ENCODE measurements at regions not wholly inside any gene's neighbourhood (a gene's known extent, or its start where the extent isn't known, plus 50 kb on each side); places are given as distances from the start of the nearest gene placed in this dataset.
"Not testable (repeated sequence)": the region's sequence is repeated elsewhere in the genome, so short reads cannot be mapped to it uniquely, and the experiment has no call there.

DNA sequence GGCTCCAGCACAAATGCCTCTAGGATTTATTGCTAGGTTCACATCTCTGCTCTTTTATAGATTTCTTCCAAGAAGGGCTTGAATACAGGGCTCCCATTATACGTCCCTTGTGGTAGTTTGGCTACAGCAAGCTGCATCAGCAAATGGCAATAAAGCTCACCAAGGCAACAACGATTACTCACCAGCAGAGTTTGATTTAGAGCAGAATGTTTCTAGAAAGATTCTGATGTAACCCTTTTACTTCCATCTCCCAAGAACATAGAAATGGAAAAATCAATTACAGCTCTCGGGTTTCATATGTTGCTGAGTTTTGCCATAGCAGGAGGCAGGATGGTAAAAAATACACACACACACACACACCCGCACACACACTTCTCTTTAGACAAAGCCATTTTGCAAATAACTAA is 124.2 kb upstream of the TNPO1 start:
- no peak for DNase-seq

DNA sequence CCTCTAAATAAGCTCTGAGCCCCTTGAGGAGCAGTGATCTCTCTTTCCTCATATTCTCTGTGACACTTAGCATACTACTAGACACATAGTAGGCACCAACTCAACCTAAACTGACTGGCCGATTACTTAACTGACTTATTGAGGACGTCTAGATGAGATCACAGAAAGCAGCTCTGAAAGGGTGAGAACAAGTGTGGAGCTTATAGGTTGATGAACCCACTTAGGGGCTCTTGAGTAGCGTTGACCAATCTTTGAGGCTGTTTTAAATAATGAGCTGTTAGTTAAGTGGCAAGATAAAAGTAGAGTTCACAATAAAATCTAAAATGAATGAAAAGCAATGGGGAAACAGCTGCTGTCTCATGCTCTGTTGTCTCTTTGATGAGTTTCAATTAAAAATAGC is 124.7 kb upstream of the TNPO1 start:
- DNase-seq, result no peak

DNA sequence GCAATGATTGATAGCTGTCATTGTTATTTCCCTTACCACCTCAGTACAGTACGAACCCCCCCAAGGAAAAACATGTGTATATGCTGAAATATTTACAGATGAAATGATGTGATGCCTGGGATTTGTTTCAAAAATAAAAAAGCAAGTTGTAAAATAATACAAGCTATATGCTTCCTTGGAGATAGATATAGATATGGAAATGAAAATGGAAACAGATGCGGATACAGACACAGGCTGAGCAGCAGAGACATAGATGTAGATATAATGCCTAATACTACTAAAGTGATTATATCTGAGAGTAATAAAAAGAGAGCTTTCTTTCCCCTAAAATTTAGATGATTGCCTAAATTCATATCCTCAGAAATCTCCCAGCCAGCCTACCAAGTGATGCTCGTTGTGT is 127.5 kb upstream of the TNPO1 start:
- no peak for DNase-seq

DNA sequence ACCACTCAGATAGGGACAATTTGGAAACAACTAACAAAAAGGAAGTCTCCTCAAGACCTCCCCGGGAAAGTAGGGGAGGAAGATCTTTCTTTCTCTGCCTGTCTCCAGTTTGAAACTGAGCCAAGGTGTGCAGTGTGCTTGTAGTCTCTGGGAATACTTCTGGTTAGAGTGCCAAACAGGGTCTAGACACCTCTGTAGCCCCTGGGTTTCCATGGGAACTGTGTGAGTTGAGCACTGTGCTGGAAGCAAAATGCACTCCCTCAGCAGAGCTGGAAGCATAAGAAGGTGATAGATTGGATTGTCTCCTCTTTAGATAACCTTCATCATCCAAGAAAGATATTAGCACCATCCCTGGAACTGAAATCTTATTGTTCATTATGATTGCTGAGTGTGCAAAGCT is 129.2 kb upstream of the TNPO1 start:
- no peak for DNase-seq

DNA sequence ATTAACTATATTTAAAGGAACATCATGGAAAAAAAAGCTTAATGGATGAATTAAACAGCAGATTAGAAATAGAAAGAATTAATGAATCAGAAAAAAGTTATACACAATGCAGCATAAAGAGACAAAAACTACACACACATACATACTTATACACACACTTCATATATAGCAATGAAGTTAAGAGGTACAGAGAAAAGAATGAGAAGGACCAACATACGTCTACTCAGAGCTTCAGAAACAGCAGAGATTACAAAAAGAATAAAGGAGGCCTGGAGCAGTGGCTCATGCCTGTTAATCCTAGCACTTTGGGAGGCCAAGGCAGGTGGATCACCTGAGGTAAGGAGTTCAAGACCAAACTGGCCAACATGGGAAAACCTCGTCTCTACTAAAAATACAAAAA is 133.9 kb upstream of the TNPO1 start:
- DNase-seq, result no peak

DNA sequence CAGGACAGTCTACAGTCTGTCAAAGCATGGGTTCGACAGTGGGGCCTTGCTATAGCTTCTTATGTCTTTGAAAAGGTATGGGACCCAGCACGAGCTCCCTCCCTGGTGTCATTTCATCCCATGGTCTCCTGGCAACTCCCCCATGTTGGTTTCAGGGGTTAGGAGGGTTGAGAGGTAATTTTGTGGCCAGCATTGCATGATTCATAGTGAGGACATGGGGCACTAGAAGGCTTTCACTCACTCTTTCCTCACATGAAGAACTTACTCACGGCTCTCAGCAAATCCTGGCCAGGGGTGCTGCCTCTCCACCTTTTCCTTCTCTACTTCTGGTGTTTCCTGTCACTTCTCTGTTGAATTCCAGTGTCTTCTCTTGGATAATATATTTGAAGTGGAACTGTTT is 134.7 kb upstream of the TNPO1 start:
- no peak for DNase-seq

DNA sequence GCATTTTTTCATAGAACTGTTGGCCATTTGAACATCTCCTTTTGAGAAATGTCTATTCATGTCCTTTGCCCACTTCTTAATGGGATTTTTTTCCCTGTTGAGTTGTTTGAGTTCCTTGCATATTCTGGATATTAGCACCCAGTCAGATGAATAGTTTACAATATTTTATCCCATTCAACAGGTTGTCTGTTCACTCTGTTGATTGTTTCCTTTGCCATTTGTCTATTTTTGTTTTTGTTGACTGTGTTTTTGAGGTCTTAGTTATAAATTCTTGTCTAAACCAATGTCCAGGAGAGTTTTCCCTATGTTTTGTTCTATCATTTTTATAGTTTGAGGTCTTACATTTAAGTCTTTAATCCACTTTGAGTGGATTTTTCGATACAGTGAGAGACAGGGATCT is 139.0 kb upstream of the TNPO1 start:
- DNase-seq, result no peak

DNA sequence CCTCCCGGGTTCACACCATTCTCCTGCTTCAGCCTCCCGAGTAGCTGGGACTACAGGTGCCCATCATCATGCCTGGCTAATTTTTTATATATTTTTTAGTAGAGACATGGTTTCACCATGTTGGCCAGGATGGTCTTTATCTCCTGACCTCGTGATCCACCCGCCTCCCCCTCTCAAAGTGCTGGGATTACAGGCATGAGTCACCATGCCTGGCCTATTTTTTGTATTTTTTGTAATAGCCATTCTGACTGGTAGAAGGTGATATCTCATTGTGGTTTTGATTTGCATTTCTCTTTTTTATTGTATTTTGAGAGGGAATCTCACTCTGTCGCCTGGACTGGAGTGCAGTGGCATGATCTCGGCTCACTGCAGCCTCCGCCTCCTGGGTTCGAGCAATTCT is 139.6 kb upstream of the TNPO1 start:
- DNase-seq, result not testable (repeated sequence)

DNA sequence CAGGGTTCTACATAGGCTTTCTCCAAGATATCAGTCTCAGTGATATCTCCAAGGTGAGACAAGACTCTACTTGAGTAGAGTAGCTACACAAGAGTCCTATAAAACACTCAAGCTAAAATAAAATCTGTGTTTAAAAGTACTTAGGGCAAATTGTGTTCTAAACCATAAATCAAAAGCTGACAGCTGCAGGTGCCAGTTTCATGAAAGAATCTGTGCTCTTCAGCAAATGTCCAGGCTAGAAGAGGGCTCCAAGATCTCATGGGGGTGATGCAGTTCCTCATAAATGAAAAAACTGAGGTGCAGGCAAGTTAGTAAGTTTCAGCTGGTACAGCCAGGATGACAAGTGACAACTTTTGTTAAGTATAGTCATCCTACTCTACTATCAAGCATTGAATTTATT is 142.8 kb upstream of the TNPO1 start:
- DNase-seq, result peak; percentile 39

DNA sequence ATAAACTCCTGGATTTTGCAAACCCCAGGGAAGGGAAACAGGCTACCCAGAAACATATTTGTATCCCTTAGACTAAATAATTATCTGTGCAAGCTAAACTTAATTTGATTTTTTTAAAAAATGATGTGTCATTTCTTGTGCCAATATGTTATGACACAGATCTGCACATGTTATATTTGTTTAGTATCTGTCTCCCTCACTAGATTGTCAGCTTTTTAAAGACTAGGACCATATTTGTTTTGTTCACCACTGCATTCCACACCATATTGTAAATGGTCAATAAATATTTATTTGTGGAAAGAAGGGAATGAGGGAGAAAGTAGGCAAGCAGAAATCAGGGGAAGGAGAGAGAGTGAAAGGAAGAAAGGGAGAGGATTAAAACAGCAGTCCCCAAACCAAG is 143.3 kb upstream of the TNPO1 start:
- DNase-seq, result peak; percentile 30

DNA sequence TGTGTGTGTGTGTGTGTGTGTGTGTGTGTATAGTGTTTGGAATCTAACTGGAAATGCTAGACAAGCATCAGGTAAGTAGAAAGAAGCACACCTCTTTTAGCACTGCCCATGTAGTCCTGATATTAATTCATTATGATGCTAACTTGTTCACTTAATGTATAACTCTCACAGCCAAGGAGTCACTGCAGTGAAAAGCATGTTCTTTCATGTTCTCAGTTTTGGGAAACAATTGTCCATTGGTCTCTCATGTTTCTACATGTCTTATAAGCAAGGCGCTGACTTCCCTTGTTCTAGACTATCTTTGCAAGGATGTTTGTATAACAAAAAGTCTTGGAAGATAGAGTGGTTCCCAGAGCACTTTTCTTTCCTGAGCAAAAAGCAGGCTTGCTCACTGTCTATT is 148.8 kb upstream of the TNPO1 start:
- no peak for DNase-seq

DNA sequence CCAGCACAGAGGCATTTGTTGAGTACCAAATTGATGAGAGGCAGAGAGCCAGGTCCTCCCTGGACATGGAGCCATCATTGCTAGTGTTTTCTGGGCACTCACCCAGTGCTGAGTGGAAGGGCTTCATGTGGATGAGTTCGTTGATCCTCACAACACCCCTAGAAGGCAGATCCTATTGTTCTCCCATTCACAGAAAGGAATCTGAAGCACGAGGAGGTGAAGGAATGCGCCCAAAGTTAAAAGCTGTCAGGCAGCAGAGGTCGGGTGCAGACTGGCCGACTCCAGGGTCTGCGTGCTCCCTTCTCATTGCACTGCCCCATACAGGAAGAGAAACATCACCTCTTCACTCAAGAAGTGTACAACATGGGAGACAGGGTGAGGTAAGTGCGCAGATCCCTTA is 153.5 kb upstream of the TNPO1 start:
- DNase-seq, result no peak

DNA sequence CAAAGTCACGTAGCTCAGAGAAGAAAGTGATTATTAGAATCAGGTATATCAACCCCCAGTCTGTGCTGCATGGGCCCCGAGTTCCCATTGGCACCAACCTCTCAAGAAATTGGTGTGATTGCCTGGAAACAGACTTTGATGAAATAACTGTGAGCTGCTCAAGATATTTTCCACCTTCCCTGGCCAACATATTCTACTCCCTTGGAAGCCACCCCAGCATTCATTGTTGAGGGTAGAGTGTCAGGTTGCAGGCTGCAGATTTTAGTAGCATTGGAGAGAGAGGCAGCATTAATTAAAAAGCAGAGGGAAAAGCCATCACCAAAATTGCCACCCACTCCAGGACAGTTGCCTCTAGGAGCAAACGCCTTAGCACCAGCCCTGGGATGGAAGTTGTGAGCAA is 154.2 kb upstream of the TNPO1 start:
- DNase-seq, result no peak

DNA sequence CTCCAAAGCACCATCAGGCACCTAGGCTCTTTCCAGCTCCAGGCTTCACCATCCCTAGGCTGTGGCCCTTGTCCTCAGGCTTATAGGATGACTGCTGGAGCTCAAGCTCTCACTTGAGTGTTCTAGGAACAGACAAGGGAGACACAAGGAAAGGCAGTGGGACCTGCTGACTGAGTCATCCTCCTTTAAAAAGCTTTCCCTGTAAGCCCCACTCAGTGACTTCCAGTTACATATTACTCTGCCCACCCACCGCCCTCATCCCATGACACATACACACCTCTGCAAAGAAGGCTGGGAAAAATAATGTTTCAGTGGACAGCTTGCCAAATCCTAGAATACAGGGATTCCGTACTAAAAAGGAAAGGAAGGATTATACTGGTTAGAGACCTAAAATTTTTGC is 154.2 kb upstream of the ZNF366 start:
- peak; percentile 30 for DNase-seq

DNA sequence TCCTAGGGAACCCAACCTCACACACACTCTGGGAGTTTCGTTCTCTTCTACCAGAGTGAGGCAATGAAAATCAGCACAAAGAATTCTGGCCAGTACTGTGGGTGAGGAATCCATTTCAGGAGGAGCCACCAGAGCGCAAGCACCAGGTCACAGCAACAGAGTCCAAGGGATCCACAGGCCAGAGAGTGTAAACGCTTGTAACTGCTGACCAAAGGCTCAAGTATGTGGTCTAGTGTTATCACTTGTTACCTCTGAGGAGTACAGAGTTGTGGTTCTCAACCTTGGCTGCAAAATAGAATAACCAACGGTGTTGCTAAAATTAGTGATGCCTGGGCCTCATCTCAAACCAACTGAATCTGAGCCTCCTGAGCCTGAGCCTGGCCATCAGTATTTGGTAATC is 152.5 kb upstream of the ZNF366 start:
- no peak for DNase-seq

DNA sequence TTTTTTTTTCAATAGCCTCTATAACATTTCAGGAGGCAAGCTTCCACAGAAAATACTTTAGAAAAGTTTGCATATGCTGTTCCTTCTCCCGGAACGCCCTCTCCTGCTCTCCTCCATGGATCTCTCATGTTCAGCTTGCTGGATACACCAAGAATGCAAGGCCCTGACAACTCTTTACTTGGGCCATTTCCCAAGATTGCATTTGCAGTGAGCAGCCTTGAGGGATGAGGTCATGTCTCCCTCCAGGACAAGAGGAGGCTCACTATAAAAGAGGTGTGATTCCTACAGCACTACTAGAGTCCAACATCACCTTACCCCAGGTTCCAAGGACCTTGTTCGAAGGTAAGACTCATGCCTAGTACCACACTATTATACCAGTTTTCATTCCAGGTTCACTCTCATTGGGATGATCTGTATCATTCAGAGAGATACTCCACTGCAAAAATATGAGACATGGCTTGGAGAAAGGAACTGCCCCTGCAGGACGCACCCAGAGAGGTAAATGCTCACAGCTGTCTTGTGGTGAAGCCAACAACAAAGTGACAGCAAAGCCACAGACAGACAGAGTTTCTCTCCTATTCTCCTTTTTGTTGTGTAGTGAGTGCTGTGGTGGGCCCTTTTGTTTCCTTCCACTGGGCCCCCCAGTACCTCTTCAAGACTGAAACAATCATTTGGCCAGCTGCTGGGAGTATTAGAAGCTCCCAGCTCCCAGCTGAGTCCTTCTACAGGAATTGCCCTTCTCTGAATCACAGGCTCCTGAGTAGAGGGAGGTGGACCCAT is 151.7 kb upstream of the ZNF366 start:
- DNase-seq, result no peak

DNA sequence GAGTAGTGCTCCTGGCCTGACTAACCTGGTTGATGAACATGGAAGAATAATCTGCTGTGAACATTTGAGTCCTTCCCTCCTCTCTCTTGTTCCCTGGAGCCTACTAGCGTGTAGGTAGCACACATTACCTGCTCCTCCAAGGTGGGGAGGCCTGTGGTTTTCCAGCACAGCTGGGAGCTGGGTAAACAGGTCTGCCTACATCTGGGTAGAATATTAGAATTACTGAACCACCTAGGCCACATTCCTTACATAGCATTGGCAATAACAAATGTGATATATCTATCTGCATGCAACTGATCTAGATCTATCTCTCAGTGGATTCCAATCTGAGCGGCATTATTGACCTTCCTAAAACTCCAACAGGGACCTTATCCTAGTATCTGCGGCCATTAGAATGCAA is 151.0 kb upstream of the ZNF366 start:
- DNase-seq, result no peak

DNA sequence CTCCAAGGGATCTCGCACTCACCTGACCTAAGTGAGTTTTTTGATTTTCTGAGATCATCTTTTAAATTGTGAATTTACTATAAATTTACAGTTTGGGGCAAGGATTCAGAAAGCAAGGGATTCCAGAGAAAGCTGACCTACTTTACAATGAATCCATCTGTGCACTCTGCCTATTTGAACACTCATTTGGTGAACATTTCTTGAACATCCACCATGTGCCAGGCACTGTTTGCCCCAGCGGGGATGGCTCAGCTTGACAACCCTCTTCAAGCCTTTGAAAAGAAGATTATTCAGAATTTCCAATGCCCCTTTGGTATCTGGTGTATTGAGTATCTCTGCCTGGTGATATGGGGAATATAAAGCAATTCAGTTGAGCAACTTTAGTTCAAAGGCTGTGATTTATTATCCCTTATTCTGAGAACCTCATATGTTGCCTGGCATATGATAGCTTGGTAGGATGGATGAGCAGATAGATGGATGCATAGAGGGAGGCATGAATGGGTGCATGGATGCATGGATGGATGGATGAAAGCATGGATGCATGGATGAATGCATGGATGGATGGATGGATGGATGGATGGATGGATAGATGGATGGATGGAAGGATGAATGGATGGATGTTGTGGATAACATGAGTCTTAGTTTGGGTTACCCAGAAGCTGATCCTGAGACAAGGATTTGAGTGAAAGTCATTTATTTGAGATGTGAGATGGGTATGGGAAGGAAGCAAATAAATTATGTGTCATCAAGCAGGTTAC is 149.7 kb upstream of the ZNF366 start:
- DNase-seq, result no peak

DNA sequence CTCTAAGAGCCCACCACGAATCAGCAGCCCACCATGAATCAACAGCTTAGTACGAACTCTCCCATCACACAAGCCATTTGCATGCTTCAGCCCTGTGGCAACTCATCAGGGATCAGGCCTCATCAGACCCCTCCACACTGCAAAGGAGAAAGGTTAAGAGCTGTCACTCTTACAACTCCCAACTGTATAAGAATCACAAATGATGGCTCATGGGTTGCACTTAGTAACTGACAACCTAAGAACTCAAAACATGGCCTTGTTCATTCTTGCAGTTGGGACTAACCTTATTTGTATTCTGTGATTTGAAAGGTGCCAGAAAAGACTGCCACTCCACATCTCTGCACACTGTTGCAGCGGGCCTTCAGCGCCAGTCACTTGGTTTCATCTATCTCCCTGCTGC is 149.1 kb upstream of the ZNF366 start:
- no peak for DNase-seq

DNA sequence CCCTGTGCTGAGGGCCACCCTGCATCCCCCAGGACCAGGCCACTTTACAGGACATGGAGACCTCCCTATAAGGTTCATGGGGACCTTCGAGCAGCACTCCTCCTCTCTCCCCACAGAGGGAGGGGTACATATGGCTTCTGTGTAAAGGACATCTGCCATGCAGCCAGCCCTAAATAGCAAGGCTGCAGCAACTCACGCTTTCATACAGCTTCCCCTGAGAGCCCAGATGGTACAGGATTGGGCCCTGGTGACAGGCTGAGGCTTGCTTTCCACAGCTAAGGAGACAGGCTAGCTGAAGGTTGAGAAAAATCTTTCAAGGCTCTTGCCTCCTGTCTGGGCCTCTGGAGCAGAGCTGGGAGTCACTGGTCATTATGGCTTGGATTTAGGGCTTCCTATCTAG is 147.0 kb upstream of the ZNF366 start:
- no peak for DNase-seq

DNA sequence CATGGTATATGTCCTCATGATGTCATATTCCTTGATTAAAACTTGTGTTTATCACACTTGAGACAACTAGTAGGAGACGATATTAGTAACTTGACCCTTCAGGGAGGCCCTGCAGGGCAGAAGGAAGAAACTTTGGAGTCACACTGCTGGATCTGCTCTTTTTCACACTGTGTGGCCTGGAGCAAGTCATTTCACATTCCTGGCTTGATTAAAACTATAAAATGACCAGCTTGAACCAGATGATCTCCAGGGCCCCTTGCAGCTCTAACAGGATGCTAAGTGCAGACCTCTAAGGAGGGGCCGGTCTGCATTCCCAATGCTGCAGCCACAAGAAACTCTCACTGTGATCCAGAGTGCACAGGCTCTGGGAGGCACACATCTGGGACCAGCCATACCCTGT is 146.4 kb upstream of the ZNF366 start:
- no peak for DNase-seq

DNA sequence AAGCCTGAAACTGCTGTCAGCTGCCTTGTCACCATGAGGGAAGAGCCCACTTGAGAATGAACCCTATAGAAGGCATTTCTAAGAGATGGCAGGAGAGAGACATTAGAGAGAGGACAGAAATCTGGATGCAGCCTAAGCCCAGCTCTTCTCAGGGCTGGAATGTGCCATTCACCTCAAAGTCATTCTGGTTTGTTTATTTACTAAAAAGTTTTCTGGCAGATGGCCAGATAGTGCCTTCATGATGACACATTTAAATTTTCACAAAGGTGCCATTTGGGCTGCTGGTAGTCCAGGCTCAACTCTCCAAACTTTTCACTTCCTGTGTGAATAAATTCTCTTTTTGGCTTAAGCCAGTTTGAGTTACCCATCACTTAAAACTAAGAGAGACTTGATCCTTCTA is 144.6 kb upstream of the ZNF366 start:
- no peak for DNase-seq

DNA sequence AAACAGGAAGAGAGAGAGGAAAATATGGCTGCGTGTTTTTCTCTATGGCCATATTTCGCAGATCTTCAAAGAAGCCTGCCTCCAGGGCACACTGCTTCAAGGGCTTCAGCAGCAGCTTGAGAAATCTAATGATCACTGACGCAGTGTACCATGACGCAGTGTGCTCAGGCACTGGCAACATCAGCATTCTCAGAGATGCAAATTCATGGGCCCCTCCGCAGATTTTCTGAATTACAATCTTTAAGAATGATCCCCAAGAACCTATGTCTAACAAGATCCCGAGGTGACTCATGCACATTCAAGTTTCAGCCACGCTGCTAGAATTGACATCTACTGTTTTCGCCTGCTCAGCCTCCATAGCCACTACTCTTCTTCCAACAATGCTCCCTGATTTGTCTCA is 143.9 kb upstream of the ZNF366 start:
- no peak for DNase-seq

DNA sequence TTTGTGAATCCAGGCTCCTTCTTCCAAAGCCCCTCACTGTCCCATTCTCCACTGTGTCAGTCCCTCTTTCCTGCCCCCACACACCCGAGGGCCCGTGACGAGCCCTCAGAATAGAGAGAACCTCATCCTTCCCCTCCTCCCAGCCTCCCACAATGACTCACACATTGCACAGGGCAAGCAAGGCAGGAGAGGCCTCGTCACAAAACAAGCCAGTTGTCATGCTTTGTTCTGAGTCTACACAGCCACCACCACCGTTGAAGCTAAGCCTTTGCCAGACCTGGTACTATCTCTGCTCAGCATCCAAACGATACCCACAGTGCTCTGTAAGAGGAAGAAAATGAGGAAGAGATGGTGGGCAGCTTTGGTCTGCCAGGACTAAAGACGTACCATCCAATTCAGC is 142.2 kb upstream of the ZNF366 start:
- DNase-seq, result no peak

DNA sequence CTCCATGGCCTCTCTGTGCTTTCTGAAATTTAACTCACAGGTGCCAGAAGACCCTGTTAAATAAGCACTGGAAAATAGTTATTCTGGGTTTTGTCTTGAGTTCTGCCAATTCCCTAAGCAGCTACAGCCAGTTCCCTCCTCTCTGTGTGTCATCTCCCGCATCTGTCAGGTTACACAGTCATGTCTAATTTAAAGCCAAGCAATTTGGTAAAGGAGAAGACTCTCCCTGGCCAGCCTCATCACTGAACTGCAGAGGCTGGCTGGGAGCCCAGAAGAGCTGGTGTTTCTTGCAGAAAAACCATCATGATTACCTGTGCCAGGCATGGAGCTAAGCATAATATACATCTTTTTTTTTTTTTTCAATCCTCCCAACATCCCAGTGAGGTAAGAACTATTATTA is 141.3 kb upstream of the ZNF366 start:
- no peak for DNase-seq
